ENCODE measurements at regions not wholly inside any gene's neighbourhood (a gene's known extent, or its start where the extent isn't known, plus 50 kb on each side); places are given as distances from the start of the nearest gene placed in this dataset.

GRCh38 chr20:22791396-22791795, 207.0 kb upstream of the FOXA2 start:
- DNase-seq (ENCODE audit: low spot score) = no peak

- DNase-seq (ENCODE audit: low spot score) = no peak
Observed at GRCh38 chr20:22791877-22792525, 207.6 kb upstream of the FOXA2 start.

- DNase-seq (ENCODE audit: low spot score) = no peak
Observed at GRCh38 chr20:22794200-22794599, 209.8 kb upstream of the FOXA2 start.

GRCh38 chr20:22795433-22795832, 211.1 kb upstream of the FOXA2 start:
- no peak for DNase-seq (ENCODE audit: low spot score)

- peak; percentile 61 for DNase-seq (ENCODE audit: low spot score)
Observed at GRCh38 chr20:22795871-22796270, 211.5 kb upstream of the FOXA2 start.

- no peak for DNase-seq (ENCODE audit: low spot score)
Observed at GRCh38 chr20:22796469-22797077, 212.2 kb upstream of the FOXA2 start.

- DNase-seq (ENCODE audit: low spot score) = no peak
Observed at GRCh38 chr20:22797103-22797502, 212.7 kb upstream of the FOXA2 start.

- no peak for DNase-seq (ENCODE audit: low spot score)
Observed at GRCh38 chr20:22799687-22800086, 215.3 kb upstream of the FOXA2 start.

GRCh38 chr20:22800129-22800528, 215.8 kb upstream of the FOXA2 start:
- DNase-seq (ENCODE audit: low spot score) = no peak

GRCh38 chr20:22801528-22801927, 217.2 kb upstream of the FOXA2 start:
- no peak for DNase-seq (ENCODE audit: low spot score)

- no peak for DNase-seq (ENCODE audit: low spot score)
Observed at GRCh38 chr20:22802296-22802695, 217.9 kb upstream of the FOXA2 start.

- DNase-seq (ENCODE audit: low spot score) = peak; percentile 64
Observed at GRCh38 chr20:22805219-22805618, 220.8 kb upstream of the FOXA2 start.

GRCh38 chr20:22805996-22806395, 221.6 kb upstream of the FOXA2 start:
- DNase-seq (ENCODE audit: low spot score) = peak; percentile 32

- DNase-seq (ENCODE audit: low spot score) = peak; percentile 41
Observed at GRCh38 chr20:22807045-22807444, 222.7 kb upstream of the FOXA2 start.

GRCh38 chr20:22807646-22808244, 223.4 kb upstream of the FOXA2 start:
- peak; percentile 80 for DNase-seq (ENCODE audit: low spot score)

- DNase-seq (ENCODE audit: low spot score) = peak; percentile 18
Observed at GRCh38 chr20:22808628-22809027, 224.3 kb upstream of the FOXA2 start.

- DNase-seq (ENCODE audit: low spot score) = peak; percentile 30
Observed at GRCh38 chr20:22810030-22810429, 225.1 kb upstream of the SSTR4 start.

GRCh38 chr20:22810626-22811569, 224.2 kb upstream of the SSTR4 start:
- peak; percentile 41 for DNase-seq (ENCODE audit: low spot score)

GRCh38 chr20:22814471-22815205, 220.5 kb upstream of the SSTR4 start:
- peak; percentile 10 for DNase-seq (ENCODE audit: low spot score)

GRCh38 chr20:22815206-22815551, 219.9 kb upstream of the SSTR4 start:
- peak; percentile 19 for DNase-seq (ENCODE audit: low spot score)

- DNase-seq (ENCODE audit: low spot score) = peak; percentile 5
Observed at GRCh38 chr20:22815603-22816315, 219.4 kb upstream of the SSTR4 start.

Measured in ureter (tissue), 1 donor.